GM21390 (cell line): ENCODE measurements at regions not wholly inside any gene's neighbourhood (a gene's known extent, or its start where the extent isn't known, plus 50 kb on each side); places are given as distances from the start of the nearest gene placed in this dataset.
"Not testable (repeated sequence)": the region's sequence is repeated elsewhere in the genome, so short reads cannot be mapped to it uniquely, and the experiment has no call there.

Experiments
- ATAC-seq: cut with Tn5 transposase; IDR thresholded peaks from one replicate; pipeline ENCODE4 v1.9.1; 2021; ENCODE audit not compliant: unreplicated experiment

DNA sequence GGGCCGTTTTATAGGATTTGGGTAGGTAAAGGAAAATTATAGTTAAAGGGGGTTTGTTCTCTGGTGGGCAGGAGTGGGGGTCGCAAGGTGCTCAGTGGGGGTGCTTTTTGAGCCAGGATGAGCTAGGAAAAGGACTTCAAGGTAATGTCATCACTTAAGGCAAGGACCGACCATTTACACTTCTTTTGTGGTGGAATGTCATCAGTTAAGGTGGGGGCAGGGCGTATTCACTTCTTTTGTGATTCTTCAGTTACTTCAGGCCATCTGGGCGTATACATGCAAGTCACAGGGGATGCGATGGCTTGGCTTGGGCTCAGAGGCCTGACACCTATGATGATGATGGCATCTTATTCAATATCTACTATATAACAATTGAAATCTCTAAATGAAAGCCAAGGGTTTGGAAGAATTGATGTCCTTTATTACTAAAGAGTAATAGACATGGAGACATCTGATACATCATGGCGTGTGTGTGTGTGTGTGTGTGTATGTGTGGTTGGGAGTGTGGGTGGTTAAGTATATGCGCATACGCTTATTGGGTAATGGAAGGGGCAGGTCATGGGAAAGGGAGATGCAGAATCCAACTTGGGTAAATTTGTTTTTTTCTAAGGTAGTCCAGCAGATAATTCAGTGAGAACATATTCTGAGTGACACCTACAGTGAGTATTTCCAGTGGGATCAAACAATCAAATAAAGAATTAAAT, 236.9 kb upstream of the DUSP10 start:
- ATAC-seq, result not testable (repeated sequence)

DNA sequence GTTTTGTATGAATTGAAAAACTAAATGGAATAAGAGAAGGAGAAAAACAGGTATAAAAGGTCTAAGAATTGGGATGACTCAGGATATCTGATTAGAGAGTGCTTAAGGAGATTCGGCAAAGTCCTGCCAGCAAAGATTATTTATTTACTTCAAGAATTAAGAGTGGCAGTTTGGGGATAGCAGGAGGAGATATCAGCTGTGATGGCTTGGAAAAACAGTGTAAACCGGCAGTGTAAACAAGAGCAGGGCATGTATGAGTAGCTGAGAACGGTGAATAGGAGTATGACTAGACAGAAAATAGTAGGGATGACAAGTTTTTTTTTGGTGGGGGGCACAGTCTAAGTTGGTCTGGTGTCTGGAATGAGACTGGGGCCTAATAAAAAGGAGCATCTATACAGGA, 231.9 kb upstream of the DUSP10 start:
- not testable (repeated sequence) for ATAC-seq

DNA sequence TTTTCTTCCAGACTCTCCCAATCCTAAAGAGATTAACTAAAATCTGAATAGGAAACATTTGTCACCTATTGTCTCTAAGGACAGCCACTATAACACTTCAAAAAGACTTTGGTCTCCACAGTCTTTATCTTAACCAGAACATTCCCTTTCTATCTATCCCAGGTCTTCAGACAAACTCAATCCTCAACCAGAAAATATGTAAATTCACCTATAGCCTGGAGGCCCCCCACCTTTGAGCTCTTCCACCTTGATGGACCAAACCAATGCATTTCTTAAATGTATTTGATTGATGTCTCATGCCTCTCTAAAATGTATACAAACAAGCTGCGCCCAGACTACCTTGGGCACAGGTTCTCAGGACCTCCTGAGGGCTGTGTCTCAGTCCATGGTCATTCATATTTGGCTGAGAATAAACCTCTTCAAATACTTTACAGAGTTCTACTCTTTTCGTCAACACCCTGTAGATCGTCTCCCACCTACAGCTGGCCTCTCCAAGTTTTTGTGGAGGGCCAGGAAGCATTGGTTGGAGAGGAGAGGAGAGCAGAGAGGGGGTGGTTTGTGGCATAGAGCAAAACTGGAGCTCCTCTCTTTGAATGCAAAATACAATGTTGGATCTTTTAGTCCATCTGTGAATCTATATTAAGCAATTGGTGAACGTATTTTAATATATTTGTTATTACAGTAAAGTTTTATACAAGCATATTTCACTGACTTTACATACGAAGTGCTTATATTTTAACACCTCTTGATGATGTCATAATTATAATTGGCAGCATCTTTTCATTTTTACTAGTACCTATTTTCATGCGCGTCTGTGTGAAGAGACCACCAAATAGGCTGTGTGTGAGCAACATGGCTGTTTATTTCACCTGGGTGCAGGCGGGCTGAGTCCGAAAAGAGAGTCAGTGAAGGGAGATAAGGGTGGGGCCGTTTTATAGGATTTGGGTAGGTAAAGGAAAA, 230.7 kb upstream of the DUSP10 start:
- no peak for ATAC-seq

DNA sequence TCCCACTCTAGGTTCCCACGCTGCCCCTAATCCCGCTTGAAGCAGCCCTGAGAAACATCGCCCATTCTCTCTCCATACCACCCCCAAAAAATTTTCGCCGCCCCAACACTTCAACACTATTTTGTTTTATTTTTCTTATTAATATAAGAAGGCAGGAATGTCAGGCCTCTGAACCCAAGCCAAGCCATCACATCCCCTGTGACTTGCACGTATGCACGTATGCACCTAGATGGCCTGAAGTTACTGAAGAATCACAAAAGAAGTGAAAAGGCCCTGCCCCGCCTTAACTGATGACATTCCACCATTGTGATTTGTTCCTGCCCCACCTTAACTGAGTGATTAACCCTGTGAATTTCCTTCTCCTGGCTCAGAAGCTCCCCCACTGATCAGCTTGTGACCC, 229.1 kb upstream of the DUSP10 start:
- ATAC-seq, result not testable (repeated sequence)

DNA sequence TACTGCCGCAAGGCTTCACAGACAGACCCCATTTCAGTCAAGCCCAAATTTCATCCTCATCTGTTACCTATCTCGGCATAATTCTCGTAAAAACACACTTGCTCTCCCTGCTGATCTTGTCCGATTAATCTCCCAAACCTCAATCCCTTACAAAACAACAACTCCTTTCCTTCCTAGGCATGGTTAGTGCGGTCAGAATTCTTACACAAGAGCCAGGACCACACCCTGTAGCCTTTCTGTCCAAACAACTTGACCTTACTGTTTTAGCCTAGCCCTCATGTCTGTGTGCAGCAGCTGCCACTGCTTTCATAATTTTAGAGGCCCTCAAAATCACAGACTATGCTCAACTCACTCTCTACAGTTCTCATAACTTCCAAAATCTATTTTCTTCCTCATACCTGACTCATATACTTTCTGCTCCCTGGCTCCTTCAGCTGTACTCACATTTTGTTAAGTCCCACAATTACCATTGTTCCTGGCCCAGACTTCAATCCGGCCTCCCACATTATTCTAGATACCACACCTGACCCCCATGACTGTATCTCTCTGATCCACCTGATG, 227.5 kb upstream of the DUSP10 start:
- ATAC-seq, result not testable (repeated sequence)

DNA sequence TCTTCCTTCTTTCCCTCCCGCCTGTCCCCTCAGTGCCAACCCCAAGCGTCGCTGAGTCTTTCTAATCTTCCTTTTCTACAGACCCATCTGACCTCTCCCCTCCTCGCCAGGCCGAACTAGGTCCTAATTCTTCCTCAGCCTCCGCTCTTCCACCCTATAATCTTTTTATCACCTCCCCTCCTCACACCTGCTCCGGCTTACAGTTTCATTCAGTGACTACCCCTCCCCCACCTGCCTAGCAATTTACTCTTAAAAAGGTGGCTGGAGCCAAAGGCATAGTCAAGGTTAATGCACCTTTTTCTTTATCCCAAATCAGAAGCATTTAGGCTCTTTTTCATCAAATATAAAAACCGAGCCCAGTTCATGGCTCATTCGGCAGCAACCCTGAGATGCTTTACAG, 225.6 kb upstream of the DUSP10 start:
- ATAC-seq, result not testable (repeated sequence)

DNA sequence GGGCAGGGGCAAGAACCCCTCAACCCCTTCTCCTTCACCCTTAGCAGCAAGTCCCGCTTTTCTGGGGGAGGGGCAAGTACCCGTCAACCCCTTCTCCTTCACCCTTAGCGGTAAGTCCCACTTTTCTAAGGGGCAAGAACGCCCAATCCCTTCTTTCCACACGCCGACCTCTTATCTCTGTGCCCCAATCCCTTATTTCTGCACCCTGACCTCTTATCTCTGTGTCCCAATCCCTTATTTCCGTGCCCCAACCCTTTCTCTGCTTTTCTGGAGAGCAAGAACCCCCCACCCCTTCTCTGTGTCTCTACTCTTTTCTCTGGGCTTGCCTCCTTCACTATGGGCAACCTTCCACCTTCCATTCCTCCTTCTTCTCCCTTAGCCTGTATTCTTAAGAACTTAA, 225.0 kb upstream of the DUSP10 start:
- not testable (repeated sequence) for ATAC-seq

DNA sequence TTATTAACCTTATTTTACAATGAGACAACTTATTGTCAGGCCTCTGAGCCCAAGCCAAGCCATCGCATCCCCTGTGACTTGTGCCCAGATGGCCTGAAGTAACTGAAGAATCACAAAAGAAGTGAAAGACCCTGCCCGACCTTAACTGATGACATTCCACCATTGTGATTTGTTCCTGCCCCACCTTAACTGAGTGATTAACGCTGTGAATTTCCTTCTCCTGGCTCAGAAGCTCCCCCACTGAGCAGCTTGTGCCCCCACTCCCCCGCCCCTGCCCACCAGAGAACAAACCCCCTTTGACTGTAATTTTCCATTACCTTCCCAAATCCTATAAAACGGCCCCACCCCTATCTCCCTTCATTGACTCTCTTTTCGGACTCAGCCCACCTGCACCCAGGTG, 224.0 kb upstream of the DUSP10 start:
- ATAC-seq, result not testable (repeated sequence)

DNA sequence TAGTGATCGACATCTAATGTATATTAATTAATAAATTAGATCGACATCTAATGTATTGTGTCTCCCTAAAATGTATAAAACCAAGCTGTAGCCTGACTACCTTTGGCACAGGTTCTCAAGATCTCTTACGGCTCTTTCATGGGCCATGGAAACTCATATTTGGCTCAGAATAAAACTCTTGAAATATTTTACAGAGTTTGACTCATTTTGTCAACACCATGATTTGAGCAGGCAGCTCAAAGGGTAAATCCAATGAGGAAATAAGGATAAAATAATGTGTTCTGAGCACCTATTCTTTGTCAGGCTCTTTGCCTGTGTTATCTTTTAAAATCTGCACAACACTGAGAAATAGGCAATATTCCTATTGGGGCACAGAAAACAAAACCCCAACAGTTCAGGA, 223.4 kb upstream of the DUSP10 start:
- no peak for ATAC-seq

DNA sequence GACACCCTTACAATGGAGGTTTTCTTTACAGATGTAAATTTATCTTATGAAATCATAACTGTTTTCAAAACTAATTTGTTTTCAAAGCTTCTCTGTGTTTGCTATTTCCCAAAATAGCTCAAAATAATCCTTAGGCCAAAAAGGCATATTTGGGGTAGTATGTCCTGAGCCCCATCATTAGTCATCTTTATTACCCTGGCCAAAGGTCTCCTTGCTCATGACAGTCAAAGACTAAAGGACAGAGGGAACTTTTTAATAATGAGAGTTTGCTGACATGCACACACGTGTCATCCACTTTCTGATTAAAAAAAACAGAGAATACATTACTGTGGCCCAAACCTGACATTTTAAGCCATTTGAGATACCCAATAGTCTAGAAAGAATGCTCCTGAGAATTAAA, 221.9 kb upstream of the DUSP10 start:
- no peak for ATAC-seq

DNA sequence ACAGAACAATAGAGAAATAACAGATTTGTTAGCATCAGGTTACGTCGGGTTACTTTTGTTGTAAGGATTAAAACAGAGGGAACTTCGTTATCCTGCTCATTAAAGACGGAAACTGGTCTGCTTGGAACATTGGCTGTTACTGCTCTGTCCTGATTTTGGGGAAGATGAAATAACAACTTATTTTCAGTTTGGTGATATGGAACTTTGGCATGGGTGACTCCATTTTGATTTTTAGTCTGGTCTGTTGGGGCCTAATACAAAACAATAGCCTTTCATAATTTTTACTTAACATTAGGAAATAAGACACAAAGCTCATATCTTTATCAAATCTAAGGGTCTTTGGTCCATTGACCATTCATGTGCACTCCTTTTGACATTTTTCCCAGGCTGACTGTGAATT, 220.5 kb upstream of the DUSP10 start:
- ATAC-seq, result no peak

DNA sequence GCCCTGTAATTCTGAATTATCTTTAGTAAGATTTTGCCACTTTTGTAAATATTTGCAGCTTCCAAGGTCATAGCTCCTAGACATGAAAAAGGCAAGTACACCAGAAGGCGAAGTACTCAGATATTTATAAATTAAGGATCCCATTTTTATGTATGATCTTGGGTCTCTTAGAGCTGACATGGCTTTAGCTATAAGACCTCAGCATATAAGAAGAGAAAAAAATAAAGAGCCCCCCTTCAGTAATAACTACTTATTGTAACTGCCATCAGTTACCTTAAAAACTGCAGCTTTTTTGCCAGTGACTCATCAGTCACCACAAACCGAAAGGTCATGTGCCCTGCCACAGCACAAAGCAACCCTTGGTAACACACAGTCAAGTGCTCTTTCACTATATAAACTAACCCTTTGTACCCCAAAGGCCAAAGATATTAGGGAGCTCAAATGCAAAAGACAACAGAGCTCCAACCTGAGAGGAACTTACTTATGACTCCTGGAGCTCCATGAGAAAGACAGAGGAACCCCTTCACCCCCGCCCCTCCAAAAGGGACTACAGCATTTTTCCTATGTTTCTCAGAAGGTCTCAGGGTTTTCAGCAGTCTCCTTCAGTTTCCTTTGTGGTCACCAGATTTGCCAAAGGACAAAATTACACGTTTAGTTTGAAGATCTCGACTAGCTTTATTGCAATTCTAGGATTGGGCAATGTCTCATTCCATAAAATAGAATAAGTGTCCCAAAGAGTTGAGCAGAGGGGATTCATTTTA, 219.8 kb upstream of the DUSP10 start:
- ATAC-seq, result peak; percentile 94

DNA sequence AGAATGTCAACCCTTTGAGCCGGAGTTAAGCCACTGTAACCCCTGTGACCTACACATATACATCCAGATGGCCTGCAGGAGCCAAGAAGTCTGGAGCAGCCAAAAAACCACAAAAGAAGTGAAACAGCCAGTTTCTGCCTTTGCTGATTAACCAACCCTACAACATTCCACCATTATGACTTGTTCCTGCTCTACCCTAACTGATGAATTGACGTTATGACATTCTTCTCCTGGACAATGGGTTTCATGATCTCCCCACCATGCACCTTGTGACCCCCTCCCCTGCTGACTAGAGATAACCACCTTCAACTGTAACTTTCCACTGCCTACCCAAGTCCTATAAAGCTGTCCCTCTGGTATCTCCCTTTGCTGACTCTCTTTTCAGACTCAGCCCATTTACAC, 216.3 kb upstream of the DUSP10 start:
- not testable (repeated sequence) for ATAC-seq

DNA sequence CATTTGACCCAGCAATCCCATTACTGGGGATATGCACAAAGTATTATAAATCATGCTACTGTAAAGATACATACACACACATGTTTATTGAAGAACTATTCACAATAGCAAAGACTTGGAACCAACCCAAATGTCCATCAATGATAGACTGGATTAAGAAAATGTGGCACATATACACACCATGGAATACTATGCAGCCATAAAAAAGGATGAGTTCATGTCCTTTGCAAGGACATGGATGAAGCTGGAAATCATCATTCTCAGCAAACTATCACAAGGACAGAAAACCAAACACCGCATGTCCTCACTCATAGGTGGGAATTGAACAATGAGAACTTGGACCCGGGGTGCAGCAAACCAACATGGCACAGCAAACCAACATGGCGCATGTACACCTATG, 215.5 kb upstream of the DUSP10 start:
- not testable (repeated sequence) for ATAC-seq

DNA sequence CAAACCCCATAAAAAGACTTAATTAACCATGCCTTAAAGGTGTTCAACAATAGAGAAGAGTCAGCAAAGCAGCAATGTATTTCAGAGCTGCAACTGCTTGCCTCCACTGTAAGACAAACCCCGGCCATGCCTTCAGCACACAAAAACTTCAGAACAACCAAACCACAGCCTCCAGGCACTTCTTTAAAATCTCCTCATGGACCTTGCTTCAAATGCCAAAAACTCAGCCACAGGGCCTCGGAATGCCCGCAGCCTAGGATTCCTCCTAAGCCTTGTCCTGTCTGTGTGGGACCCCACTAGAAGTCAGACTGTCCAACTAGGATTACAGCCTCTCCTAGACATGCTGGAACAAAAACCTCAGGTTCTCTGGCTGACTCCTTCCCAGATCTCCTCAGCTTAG, 208.1 kb upstream of the DUSP10 start:
- no peak for ATAC-seq

DNA sequence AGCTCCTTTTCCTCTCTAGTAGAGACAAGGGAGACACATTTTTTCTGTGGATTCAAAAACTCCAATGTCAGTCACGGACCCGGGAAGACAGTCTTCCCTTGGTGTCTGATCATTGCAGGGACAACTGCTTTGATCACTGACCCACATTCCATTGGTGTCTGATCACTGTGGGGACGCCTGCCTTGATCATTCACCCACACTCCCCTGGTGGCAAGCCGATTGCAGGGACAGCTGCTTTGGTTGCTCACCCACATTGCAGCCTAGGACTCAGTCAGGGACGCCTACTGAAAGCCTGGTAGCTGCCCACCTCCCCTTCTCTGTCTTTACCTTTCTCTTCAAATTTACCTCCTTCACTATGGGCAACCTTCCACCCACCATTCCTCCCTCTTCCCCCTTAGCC, 206.6 kb upstream of the DUSP10 start:
- no peak for ATAC-seq

DNA sequence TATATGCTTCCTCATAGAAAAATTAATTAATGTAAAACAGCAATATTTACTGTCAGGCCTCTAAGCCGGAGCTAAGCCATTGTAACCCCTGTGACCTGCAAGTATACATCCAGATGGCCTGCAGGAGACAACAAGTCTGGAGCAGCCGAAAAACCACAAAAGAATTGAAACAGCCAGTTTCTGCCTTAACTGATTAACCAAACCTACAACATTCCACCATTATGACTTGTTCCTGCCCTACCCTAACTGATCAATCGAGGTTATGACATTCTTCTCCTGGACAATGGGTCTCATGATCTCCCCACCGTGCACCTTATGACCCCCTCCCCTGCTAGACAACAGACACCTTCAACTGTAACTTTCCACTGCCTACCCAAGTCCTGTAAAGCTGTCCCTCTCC, 205.8 kb upstream of the DUSP10 start:
- no peak for ATAC-seq

DNA sequence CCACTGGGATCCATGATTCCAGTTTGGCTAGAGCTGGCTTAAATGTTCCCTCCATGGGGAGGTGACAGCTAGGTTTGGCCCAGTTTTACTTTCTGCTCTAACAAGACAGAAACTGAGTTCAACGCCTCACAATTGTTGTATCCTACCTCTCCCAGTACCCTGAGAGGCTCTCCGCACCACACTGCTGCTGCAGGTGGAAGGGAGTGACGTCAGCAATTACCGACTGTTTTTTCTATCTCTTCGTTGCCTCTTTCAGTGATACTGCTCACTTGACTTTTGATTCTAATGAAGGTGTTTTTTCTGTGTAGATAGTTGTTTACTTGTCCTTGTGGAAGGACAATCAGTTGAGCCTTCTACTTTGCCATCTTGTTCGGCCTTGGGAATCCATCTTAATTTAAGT, 204.9 kb upstream of the DUSP10 start:
- ATAC-seq, result no peak

DNA sequence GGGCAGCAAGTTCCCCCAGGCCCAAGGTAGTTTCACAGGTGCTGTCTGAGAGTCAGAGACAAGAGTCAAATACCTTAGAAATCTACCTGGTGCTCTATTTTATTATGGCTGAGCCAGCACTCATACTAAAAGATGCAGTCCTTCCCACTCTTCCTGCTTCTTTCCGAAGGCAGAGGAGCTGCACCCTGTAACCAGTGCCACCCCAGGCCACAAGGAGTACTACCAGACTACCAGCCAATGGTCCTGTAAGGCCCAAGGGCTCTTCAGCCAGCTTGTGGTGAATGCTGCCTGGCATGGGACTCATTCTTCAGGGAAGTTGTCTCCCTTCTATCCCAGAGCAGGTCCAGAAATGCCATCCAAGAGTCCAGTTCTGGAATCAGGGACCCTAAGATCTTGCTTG, 203.8 kb upstream of the DUSP10 start:
- no peak for ATAC-seq

DNA sequence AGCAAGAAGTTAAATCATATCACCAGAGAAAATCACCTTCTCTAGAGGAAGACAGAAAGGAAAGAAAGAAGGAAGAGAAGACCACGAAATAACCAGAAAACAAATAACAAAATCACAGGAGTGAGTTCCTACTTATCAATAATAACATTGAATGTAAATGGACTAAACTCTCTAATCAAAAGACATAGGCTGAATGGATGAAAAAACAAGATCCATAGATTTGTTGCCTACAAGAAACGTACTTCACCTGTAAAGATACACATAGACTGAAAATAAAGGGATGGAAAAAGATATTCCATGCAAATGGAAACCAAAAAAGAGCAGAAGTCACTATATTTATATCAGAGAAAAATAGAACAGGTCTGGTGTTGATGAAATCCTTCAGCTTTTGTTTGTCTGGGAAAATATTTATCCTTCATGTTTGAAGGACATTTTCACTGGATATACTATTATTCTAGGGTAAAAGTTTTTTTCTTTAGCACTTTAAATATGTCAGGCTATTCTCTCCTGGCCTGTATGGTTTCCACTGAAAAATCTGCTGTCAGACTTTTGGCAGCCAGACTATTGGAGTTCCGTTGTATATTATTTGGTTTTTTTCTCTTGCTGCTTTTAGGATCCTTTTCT, 202.5 kb upstream of the DUSP10 start:
- ATAC-seq, result no peak

DNA sequence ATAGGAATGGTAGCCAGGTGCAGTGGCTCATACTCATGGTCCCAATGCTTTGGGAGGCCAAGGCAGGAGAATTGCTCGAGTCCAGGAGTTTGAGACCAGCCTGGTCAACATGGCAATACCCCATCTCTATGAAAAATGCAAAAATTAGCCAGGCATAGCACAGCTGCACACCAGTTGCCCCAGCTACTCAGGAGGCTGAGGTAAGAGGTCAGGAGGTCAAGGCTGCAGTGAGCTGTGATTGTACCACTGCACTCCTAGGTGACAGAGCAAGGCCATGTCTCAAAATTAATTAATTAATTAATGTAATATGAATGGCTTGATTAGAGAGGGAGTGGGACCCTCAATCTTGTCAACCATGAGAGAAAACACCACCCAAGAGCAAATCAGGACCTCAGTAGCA, 198.7 kb upstream of the DUSP10 start:
- ATAC-seq, result no peak
